K562 (cell line): ENCODE measurements at regions not wholly inside any gene's neighbourhood (a gene's known extent, or its start where the extent isn't known, plus 50 kb on each side); places are given as distances from the start of the nearest gene placed in this dataset.

Experiments
- ATAC-seq: fragments of 200-7000 bp; cut with Tn5 transposase; 3 replicates; pipeline ENCODE4 v1.9.1; 2020; ENCODE audit warnings: moderate library complexity
- BruUV-seq: library from RNA; stranded (reverse); fragments of 400-500 nt; replicated peaks from 2 replicates; lab custom pipeline; 2021; lab: Mats Ljungman, UMichigan
- CTCF ChIA-PET: fragments of 300-600 bp; formaldehyde crosslinking; extraction: SDS; loops from one replicate; lab custom pipeline; 2021; ENCODE audit warnings: low intra/inter-chr PET ratio; lab: Yijun Ruan, JAX
- POLR2A ChIA-PET: fragments of 300-600, 350-650 bp; sonication (Branson Sonifier 250); formaldehyde crosslinking; extraction: SDS; loops from one replicate; lab custom pipeline; 2021; ENCODE audit warnings: antibody characterized with exemption, inconsistent platforms; lab: Yijun Ruan, JAX
- DNase-seq, 4 experiments: peaks; one replicate each; pipeline versions ENCODE4 v3.0.0 to v3.0.0-alpha.2; 2011 to 2018; ENCODE audit warnings: low spot score in 3 of 4, mixed read lengths in 3 of 4; ENCODE audit errors: extremely low read depth in 1 of 4
- FAIRE-seq: peaks from 2 replicates; lab custom pipeline; 2011; peaks lifted over from hg19 to GRCh38; lab: Jason Lieb, UNC
- H2AFZ ChIP-seq: 2 replicates; pipeline ENCODE4 v1.6.0; 2011; ENCODE audit warnings: low read depth, low read length, control low read depth, inconsistent platforms
- H3K27ac ChIP-seq: fragments of 200-600 bp; 3 replicates; pipeline ENCODE4 v1.8.0; 2011; ENCODE audit warnings: low read depth, mild to moderate bottlenecking, control low read depth, inconsistent platforms, low read length, moderate library complexity, mixed read lengths; ENCODE audit errors: extremely low read depth
- H3K27me3 ChIP-seq, 2 experiments: fragments of 300-600 bp in 1 of 2; 2 replicates in 1 of 2; 3 replicates in 1 of 2; pipeline versions ENCODE4 v1.6.0 to v1.8.0; 2011; ENCODE audit warnings: inconsistent platforms in 2 of 2, low read length in 2 of 2, mild to moderate bottlenecking in 1 of 2, mixed read lengths in 1 of 2, moderate library complexity in 1 of 2; ENCODE audit not compliant: control insufficient read depth in 2 of 2, insufficient read depth in 2 of 2
- H3K36me3 ChIP-seq: fragments of 300-600 bp; 3 replicates; pipeline ENCODE4 v1.8.0; 2011; ENCODE audit warnings: mild to moderate bottlenecking, low read length, inconsistent platforms; ENCODE audit not compliant: control insufficient read depth, insufficient read depth
- H3K4me1 ChIP-seq, 2 experiments: fragments of 200-600 bp in 1 of 2; replicated peaks in 1 of 2; 2 replicates in 1 of 2; 3 replicates in 1 of 2; pipeline versions ENCODE4 v1.5.1 to v1.8.0; 2011; ENCODE audit warnings: inconsistent platforms in 2 of 2, low read length in 2 of 2, mild to moderate bottlenecking in 1 of 2, mixed read lengths in 1 of 2, moderate library complexity in 1 of 2; ENCODE audit not compliant: control insufficient read depth in 2 of 2, insufficient read depth in 2 of 2
- H3K4me2 ChIP-seq: 2 replicates; pipeline ENCODE4 v1.6.1; 2011; ENCODE audit warnings: low read length, control low read depth, inconsistent platforms, mixed read lengths; ENCODE audit not compliant: insufficient read depth
- H3K4me3 ChIP-seq: fragments of 200-600 bp; sonication (generic), shearing (Covaris generic); 2 replicates; pipeline ENCODE4 v1.5.1; 2016; ENCODE audit warnings: control low read depth, inconsistent platforms
- H3K79me2 ChIP-seq: fragments of 200-600 bp; 3 replicates; pipeline ENCODE4 v1.8.0; 2011; ENCODE audit warnings: low read length, inconsistent platforms; ENCODE audit not compliant: control insufficient read depth, insufficient read depth
- H3K9ac ChIP-seq, 2 experiments: 2 replicates each; pipeline versions ENCODE4 v1.6.0 to v1.6.1; 2011; ENCODE audit warnings: low read depth in 2 of 2, low read length in 2 of 2, control low read depth in 1 of 2, inconsistent platforms in 1 of 2, mild to moderate bottlenecking in 1 of 2, mixed read lengths in 1 of 2; ENCODE audit not compliant: insufficient read depth in 1 of 2
- H3K9me1 ChIP-seq: one replicate; pipeline ENCODE4 v1.6.0; 2011; ENCODE audit warnings: inconsistent platforms, mild to moderate bottlenecking, low read length, moderate library complexity; ENCODE audit not compliant: control insufficient read depth, insufficient read depth
- H3K9me3 ChIP-seq: replicated peaks from 2 replicates; pipeline ENCODE4 v1.5.1; 2011; ENCODE audit warnings: low read depth, low read length, inconsistent platforms; ENCODE audit not compliant: control insufficient read depth, insufficient read depth
- H4K20me1 ChIP-seq: replicated peaks from 2 replicates; pipeline ENCODE4 v1.6.1; 2011; ENCODE audit warnings: low read length, inconsistent platforms, mixed read lengths; ENCODE audit not compliant: control insufficient read depth, insufficient read depth
- BRD4 ChIP-seq: fragments of 200-600 bp; sonication (generic); IDR thresholded peaks from 2 replicates; pipeline ENCODE4 v1.6.1; 2017; ENCODE audit warnings: inconsistent platforms
- CHCHD3 ChIP-seq: fragments of 250-450 bp; sonication (Bioruptor Pico); IDR thresholded peaks from 2 replicates; pipeline ENCODE4 v2.1.2; 2022; ENCODE audit warnings: mild to moderate bottlenecking
- HMGXB4 ChIP-seq: sonication (generic); formaldehyde crosslinking; IDR thresholded peaks from 2 replicates; pipeline ENCODE4 v1.8.1; 2023; ENCODE audit warnings: mild to moderate bottlenecking, missing genetic modification reagents
- MCM3 ChIP-seq: fragments of 450-650 bp; IDR thresholded peaks from 2 replicates; pipeline ENCODE4 v1.6.1; 2016
- RFX7 ChIP-seq: fragments of 250-450 bp; sonication (Bioruptor Pico); IDR thresholded peaks from 2 replicates; pipeline ENCODE4 v1.5.1; 2021; ENCODE audit warnings: mild to moderate bottlenecking
- YBX1 ChIP-seq: fragments of 450-650 bp; IDR thresholded peaks from 2 replicates; pipeline ENCODE4 v1.7.1; 2016; ENCODE audit warnings: mild to moderate bottlenecking
- ZBTB12 ChIP-seq: fragments of 250-450 bp; sonication (Bioruptor Pico); IDR thresholded peaks from 2 replicates; pipeline ENCODE4 v1.4.0; 2020
- ZBTB7A ChIP-seq: IDR thresholded peaks from 2 replicates; pipeline ENCODE4 v1.6.1; 2011; ENCODE audit warnings: low read depth, mild to moderate bottlenecking, low read length, moderate library complexity, borderline replicate concordance; ENCODE audit not compliant: control insufficient read depth
- ZNF184 ChIP-seq: sonication (generic); formaldehyde crosslinking; IDR thresholded peaks from 2 replicates; pipeline ENCODE4 v1.5.0; 2020; ENCODE audit warnings: missing genetic modification reagents
- ZNF3 ChIP-seq: fragments of 250-450 bp; sonication (Bioruptor Pico); IDR thresholded peaks from 2 replicates; pipeline ENCODE4 v1.5.0; 2021; ENCODE audit warnings: mild to moderate bottlenecking, moderate library complexity
- ZNF507 ChIP-seq: conservative IDR thresholded peaks from 2 replicates; pipeline ENCODE4 v1.6.1; 2017; ENCODE audit warnings: missing genetic modification characterization, missing compliant biosample characterization
- ZNF639 ChIP-seq, 2 experiments: fragments of 200-800 bp in 1 of 2; sonication (Bioruptor generic) in 1 of 2; sonication (generic) in 1 of 2; formaldehyde crosslinking in 1 of 2; IDR thresholded peaks in 1 of 2; conservative IDR thresholded peaks in 1 of 2; 2 replicates each; pipeline versions ENCODE4 v1.5.0 to v1.6.1; 2016 to 2020; ENCODE audit warnings: missing compliant biosample characterization in 1 of 2, missing genetic modification characterization in 1 of 2, missing genetic modification reagents in 1 of 2
- WGBS: fragments of 100-300 bp; shearing (Covaris generic); methylation state at CpG from one replicate; pipeline ENCODE4 v1.1.6; 2016; ENCODE audit warnings: low coverage, mixed read lengths; ENCODE audit not compliant: insufficient coverage; ENCODE audit errors: missing lambda C conversion rate; 5-methylcytosine and 5-hydroxymethylcytosine counted together
- in situ Hi-C: fragments of 300-500 bp; cut with MboI; formaldehyde crosslinking; loops from 4 replicates; pipeline ENCODE4 v1.15.0; 2018; ENCODE audit warnings: inconsistent platforms, mixed read lengths
- intact Hi-C: fragments of 100-400 bp; cut with micrococcal nuclease; formaldehyde crosslinking; loops from 2 replicates; pipeline ENCODE4 v1.14.2; 2022

GRCh38 chr17:71883258-71883657 is 237.6 kb upstream of the SOX9 start:
- no peak overlapping the region for H3K27ac ChIP-seq
- H3K9ac ChIP-seq = no peak overlapping the region
- CTCF ChIA-PET = no interaction called here
- 0% methylated on average over 2 of the region's 2 CpGs for WGBS
- POLR2A ChIA-PET = no interaction called here
- DNase-seq (no peak), FAIRE-seq (no peak), ATAC-seq (no peak)
- no peaks in the 10 kb centered on the region for H3K79me2 ChIP-seq
- H4K20me1 ChIP-seq = no peaks in the 10 kb centered on the region
- no peak overlapping the region for H3K4me2 ChIP-seq
- H3K4me1 ChIP-seq = no peaks in the 10 kb centered on the region
- in situ Hi-C loops = no loop called here
- BruUV-seq = no TSS peak
- H3K9me3 ChIP-seq = no peaks in the 10 kb centered on the region
- intact Hi-C loops = no loop called here
- no peak overlapping the region for H2AFZ ChIP-seq
- no peak overlapping the region for H3K4me3 ChIP-seq
- TF ChIP-seq ZNF184 (CRISPR knock-in tag) (no peak), ZBTB7A (no peak), CHCHD3 (CRISPR knock-in tag) (no peak), BRD4 (no peak), MCM3 (no peak), ZNF507 (tag) (no peak), ZNF3 (CRISPR knock-in tag) (no peak), ZNF639 (CRISPR knock-in tag; conservative IDR thresholded peaks at IDR 0.05 in 1 of 2, IDR thresholded peaks at IDR 0.05 in 1 of 2) (no peak), HMGXB4 (CRISPR knock-in tag) (no peak), YBX1 (no peak), ZBTB12 (no peak), RFX7 (no peak)
- no peaks in the 10 kb centered on the region for H3K9me1 ChIP-seq
- no peaks in the 10 kb centered on the region for H3K27me3 ChIP-seq
- H3K36me3 ChIP-seq = no peaks in the 10 kb centered on the region
